Sigmoid colon (tissue), 4 donors: ENCODE measurements at regions not wholly inside any gene's neighbourhood (a gene's known extent, or its start where the extent isn't known, plus 50 kb on each side); places are given as distances from the start of the nearest gene placed in this dataset.

Source experiments
- EP300 ChIP-seq, 4 donors: sonication (generic); formaldehyde crosslinking; IDR thresholded peaks; one replicate each; pipeline ENCODE4 v1.6.1; 2017; ENCODE audit warnings: antibody characterized with exemption in 4 of 4
- POLR2A ChIP-seq, 2 donors: fragments of 450-650 bp; IDR thresholded peaks; one replicate each; pipeline ENCODE4 v1.6.1; 2016; ENCODE audit warnings: antibody characterized with exemption in 2 of 2, mild to moderate bottlenecking in 2 of 2, moderate library complexity in 2 of 2
- POLR2AphosphoS5 ChIP-seq, 4 donors: sonication (generic); formaldehyde crosslinking; IDR thresholded peaks; one replicate each; pipeline ENCODE4 v1.6.1; 2017; ENCODE audit warnings: antibody characterized with exemption in 4 of 4
- TF ChIP-seq, protein P1 (sequence below), 4 experiments: fragments of 450-650 bp in 3 of 4; fragments of 200-600 bp in 1 of 4; IDR thresholded peaks; one replicate each; pipeline ENCODE4 v1.5.1; 2016 to 2019; ENCODE audit warnings: antibody characterized with exemption in 4 of 4, mild to moderate bottlenecking in 3 of 4, moderate library complexity in 2 of 4

DNA sequence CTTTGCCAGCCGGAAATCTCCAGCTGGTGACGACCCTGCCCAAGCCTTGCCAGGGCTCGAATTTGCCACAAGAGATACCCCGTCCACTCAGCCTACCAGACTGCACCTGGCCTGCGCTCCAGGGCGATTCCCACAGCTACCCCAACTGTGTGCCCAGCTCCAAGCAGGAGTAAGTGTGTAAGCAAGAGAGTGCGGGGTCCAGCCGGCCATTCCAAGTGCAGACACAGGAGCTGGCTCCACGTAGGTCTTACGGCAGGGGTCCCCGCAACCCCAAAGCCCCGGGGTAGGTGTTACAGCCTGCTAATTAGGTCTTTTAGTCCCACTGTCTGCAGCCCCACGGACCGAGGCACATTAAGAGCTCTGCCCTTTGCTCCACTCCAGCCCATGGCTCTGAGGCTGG is 1305.2 kb downstream of the ARAP2 start:
- no peak for TF ChIP-seq POLR2AphosphoS5 (IDR thresholded peaks at IDR 0.05)
- TF ChIP-seq, protein P1, sequence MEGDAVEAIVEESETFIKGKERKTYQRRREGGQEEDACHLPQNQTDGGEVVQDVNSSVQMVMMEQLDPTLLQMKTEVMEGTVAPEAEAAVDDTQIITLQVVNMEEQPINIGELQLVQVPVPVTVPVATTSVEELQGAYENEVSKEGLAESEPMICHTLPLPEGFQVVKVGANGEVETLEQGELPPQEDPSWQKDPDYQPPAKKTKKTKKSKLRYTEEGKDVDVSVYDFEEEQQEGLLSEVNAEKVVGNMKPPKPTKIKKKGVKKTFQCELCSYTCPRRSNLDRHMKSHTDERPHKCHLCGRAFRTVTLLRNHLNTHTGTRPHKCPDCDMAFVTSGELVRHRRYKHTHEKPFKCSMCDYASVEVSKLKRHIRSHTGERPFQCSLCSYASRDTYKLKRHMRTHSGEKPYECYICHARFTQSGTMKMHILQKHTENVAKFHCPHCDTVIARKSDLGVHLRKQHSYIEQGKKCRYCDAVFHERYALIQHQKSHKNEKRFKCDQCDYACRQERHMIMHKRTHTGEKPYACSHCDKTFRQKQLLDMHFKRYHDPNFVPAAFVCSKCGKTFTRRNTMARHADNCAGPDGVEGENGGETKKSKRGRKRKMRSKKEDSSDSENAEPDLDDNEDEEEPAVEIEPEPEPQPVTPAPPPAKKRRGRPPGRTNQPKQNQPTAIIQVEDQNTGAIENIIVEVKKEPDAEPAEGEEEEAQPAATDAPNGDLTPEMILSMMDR (IDR thresholded peaks at IDR 0.05) = no peak
- TF ChIP-seq POLR2A (IDR thresholded peaks at IDR 0.05) = no peak
- no peak for TF ChIP-seq EP300 (IDR thresholded peaks at IDR 0.05)
